ENCODE measurements at regions not wholly inside any gene's neighbourhood (a gene's known extent, or its start where the extent isn't known, plus 50 kb on each side); places are given as distances from the start of the nearest gene placed in this dataset.
A peak's percentile ranks its signal among the peaks of the same experiment; 100 is the strongest.

DNA sequence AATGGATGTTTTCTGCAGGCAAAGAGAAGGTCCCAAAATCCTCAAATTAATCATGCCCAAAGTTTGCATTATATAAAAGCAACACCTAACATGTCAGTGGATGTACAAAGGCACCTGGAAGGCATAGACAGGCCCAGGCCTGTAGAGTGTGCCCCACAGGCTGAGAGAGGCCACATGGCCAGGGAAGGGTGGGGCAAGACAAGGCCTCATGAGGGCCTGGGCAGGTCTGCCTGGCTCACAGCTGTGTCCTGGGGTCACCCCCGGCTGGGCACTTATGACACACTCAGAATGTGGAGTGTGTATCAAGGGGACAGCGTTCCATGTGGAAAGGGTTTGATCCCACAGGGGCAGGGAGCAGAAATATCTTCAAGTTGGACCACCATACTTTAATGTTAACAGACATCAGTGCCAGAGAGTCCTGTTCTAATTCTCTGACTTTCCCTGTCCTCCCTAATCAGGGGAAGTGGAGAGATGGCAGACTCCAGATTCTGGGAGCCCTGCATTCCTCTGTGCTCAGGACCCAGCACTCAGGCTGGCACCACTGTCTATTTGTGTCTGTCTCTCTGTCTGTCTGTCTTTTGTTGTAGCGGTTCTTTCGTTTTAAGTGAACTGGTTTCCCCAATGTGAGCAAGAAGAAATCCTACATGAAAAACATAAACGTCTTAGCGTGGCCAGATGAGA lies 178.3 kb upstream of the FOXA2 start:
- intact Hi-C loops (cut with DNase I): no loop called here

DNA sequence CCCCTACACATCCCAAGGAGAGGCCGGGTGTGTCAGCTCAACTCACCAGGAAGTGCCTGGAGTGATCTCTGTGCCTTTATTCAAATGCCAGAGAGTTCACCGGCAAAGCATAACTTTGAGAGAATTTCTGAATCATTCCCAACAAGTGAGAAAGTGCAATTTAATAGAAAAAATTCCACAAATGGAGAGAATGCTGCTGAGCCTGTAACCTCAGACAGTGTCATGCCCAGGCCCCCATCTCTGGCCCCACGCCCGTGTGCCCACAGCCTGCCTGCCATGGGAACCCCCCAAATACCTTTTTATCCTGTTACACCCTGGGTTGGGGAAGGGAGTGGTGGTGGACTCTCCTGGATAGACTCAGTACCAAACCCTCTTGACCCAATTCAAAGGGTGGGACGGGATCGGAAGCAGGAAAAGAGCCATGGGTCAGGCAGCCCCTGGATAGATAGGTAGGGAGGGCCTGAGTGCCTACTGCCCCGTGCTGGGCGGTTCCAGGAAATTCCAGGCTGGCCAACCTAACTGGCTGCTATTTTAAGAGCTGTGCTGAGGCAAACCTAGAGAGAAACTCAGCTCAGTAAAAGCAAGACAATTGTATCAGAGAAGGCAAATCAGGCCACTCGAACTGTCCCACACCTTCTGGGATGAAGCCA lies 179.0 kb upstream of the FOXA2 start:
- TF ChIP-seq, protein P1, sequence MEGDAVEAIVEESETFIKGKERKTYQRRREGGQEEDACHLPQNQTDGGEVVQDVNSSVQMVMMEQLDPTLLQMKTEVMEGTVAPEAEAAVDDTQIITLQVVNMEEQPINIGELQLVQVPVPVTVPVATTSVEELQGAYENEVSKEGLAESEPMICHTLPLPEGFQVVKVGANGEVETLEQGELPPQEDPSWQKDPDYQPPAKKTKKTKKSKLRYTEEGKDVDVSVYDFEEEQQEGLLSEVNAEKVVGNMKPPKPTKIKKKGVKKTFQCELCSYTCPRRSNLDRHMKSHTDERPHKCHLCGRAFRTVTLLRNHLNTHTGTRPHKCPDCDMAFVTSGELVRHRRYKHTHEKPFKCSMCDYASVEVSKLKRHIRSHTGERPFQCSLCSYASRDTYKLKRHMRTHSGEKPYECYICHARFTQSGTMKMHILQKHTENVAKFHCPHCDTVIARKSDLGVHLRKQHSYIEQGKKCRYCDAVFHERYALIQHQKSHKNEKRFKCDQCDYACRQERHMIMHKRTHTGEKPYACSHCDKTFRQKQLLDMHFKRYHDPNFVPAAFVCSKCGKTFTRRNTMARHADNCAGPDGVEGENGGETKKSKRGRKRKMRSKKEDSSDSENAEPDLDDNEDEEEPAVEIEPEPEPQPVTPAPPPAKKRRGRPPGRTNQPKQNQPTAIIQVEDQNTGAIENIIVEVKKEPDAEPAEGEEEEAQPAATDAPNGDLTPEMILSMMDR (IDR thresholded peaks at IDR 0.05): no peak
- Histone ChIP-seq H3K36me3 (ENCODE audit: insufficient read depth in 1 of 2, low read depth in 1 of 2) (no peaks in the 10 kb centered on the region), H3K4me3 (no peak overlapping the region), H3K27me3 (ENCODE audit: insufficient read depth in 3 of 3, low read length in 2 of 3) (peaks cover 0 to 4% (median 0%) of the 10 kb centered on the region in 3 donors), H3K4me1 (peaks cover 10% of the 10 kb centered on the region), H3K9me3 (no peaks in the 10 kb centered on the region), H3K27ac (no peak overlapping the region)
- intact Hi-C loops (cut with DNase I): no loop called here
- peak; percentile 62 to 87 (median 72) for ATAC-seq
- 30 to 42% (median 41%) methylated on average over 9 of the region's 9 CpGs for WGBS, 3 donors
- DNase-seq: no peak

More for the DNA sequence above, 178.3 kb upstream of the FOXA2 start:
- Histone ChIP-seq H3K36me3 (ENCODE audit: insufficient read depth in 1 of 2, low read depth in 1 of 2) (no peaks in the 10 kb centered on the region), H3K27ac (no peak overlapping the region), H3K9me3 (no peaks in the 10 kb centered on the region), H3K4me3 (no peak overlapping the region), H3K4me1 (peaks cover 10% of the 10 kb centered on the region), H3K27me3 (ENCODE audit: insufficient read depth in 3 of 3, low read length in 2 of 3) (peaks cover 0 to 4% (median 0%) of the 10 kb centered on the region in 3 donors)
- DNase-seq: no peak
- 58 to 67% (median 60%) methylated on average over 6 of the region's 6 CpGs for WGBS, 3 donors
- TF ChIP-seq, protein P1 (IDR thresholded peaks at IDR 0.05): no peak
- peak in 2 of 4 donors; percentile 62 to 78 for ATAC-seq

DNA sequence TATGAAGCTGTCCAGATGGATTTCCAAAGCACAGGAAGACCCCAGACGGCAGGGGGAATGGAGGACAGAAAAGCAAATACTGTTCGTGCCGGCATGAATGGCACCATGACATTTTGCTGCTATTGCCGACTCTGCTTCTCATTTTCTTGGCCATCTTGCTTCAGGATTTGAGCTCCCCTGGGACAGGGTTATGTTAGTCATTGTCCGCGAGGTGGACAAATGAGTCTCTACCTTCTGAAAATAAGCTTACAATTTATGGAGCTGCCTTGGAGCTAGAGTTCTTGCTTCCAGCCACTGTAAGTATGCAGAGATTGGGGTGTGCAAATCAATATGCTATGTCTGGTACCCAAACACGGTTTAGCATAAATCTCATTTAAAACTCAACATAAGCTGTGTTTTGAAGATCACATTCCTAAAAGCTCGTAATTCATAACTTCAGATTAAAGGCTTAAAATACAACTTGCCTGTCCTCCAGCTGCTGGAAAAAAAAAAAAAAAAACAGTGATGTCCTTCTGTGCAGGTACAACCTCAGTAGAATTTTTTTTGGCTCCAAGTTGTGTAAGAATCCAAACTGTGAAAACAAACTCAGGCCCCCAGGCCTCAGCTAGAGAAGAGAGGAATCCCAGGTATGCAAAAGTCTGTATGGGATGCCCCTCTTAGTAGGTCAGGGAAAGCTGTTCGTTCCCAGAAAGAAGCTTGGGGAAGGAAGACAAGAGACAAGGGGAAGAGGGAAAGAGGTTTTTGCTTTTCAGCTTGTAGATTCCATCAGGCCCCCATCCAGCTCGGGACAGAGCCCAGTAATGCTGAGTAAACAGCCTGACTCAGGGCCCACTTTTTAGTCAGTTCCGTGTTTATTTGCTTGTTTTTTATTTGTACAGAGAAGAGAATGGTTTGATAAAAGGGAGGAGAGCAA lies 184.2 kb upstream of the FOXA2 start:
- TF ChIP-seq, protein P1 (IDR thresholded peaks at IDR 0.05): no peak
- no peaks in the 10 kb centered on the region for H3K9me3 ChIP-seq
- H3K36me3 ChIP-seq (ENCODE audit: insufficient read depth in 1 of 2, low read depth in 1 of 2): no peaks in the 10 kb centered on the region
- no peak overlapping the region for H3K4me3 ChIP-seq
- no peak overlapping the region for H3K27ac ChIP-seq
- peaks cover 3% of the 10 kb centered on the region for H3K4me1 ChIP-seq
- no peak for ATAC-seq
- whole genome bisulfite sequencing, 3 donors: 33 to 54% (median 37%) methylated on average over 11 of the region's 11 CpGs
- intact Hi-C loops (cut with DNase I): no loop called here
- H3K27me3 ChIP-seq (ENCODE audit: insufficient read depth in 3 of 3, low read length in 2 of 3): peaks cover 0 to 4% (median 0%) of the 10 kb centered on the region in 3 donors
- no peak for DNase-seq

DNA sequence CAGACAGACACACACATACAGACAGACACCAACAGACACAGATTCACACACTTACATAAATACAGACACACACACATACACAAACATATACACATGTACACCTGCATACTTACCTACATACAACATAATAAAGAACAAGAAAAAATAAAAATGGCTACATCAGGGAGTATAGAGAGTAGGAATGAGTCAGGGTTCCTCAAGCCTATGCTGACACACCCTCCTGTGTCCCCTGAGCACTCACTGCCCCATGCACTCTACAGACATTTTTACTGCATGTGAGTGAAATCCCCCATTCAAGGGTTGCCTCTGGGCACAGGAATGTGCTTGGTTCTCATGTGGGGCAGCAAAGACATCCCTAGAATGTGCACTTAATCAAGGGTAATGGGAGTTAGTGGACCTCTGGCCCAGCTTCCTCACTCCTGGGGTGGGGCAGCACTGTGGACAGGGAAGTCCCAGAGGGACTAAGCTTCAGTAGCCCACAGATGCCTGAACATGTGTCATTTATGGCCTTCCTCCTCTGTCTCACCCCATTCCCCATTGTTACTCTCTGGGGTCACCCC lies 185.9 kb upstream of the FOXA2 start:
- intact Hi-C loops (cut with DNase I): no loop called here
- Histone ChIP-seq H3K27ac (no peak overlapping the region), H3K36me3 (ENCODE audit: insufficient read depth in 1 of 2, low read depth in 1 of 2) (no peaks in the 10 kb centered on the region), H3K4me1 (no peaks in the 10 kb centered on the region), H3K27me3 (ENCODE audit: insufficient read depth in 3 of 3, low read length in 2 of 3) (peaks cover 0 to 8% (median 0%) of the 10 kb centered on the region in 3 donors), H3K4me3 (no peak overlapping the region), H3K9me3 (no peaks in the 10 kb centered on the region)
- DNase-seq (no peak), ATAC-seq (no peak)
- TF ChIP-seq, protein P1 (IDR thresholded peaks at IDR 0.05): no peak

Data from psoas muscle (tissue), 7 donors.